ENCODE measurements at regions not wholly inside any gene's neighbourhood (a gene's known extent, or its start where the extent isn't known, plus 50 kb on each side); places are given as distances from the start of the nearest gene placed in this dataset.
"Not testable (repeated sequence)": the region's sequence is repeated elsewhere in the genome, so short reads cannot be mapped to it uniquely, and the experiment has no call there.

DNA sequence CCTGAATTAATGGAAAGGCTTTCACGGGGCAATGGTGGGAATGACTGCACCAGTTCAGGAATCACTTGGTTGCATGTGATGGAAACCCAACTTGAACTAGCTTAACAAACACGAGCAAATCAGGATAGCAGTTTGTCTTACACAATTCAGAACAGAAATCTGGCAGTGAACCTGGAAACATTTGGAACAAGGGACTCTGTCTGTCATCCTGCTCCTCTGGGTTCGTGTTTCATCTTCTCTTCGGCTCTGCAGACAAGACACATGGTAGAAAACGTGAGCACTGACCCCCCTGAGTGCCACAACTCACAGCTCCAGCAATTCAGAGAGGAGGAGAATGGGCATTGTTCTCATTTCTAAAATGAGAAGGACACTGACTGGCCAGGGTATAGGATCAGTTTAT, 218.1 kb upstream of the NREP start:
- no peak for DNase-seq

DNA sequence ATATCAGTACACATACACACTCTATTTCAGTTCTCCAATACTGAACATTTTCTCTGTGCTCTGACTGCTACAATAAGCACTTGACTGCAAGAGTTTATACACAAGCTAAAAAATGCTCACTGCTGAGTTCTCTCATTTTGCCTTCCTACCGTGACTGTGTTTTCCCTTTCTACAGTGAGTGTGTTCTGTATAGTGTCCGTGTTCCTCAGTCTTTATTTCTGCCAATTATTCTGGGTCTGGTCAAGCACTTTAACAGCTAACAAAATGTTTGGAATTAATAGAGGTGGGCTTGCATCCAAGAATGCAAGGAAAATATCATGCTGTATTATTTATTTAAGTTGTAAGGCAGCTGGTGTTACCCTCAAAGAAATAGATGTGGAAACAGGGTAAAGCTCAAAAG, 217.0 kb upstream of the NREP start:
- DNase-seq: no peak

DNA sequence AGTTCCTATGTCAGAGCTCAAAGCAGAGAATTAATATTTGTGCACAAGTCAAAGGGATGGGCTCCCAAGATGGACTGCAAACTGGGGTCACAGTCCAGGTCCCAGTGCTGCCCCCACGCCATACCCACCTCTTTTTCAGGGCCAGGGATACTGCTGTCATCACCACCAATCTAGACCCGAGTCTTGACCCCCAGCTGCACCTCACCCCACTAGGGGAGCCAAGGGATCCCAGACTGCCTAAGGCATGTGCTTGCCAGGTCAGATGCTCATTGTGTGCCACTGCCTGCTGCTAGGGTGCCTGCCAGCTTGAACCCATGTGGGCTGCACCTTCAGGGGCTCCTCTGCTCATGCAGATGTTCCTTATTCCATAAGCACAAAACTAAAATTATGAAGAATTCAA, 215.6 kb upstream of the NREP start:
- DNase-seq: no peak

DNA sequence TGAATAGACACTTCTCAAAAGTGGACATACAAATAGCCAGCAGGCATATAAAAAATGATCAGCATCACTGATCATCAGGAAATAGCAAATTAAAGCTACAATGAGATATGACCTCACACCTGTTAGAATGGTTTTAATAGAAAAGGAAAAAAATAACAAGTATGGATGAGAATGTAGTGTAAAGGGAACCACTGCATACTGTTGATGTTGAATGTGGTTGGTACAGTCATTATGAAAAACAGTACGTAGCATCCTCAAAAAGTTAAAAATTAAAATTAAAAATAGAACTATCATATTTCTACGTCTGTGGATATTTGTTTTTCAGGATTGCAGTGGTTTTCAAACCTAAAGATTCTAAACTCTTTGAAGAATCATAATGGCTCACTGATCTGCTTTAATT, 215.1 kb upstream of the NREP start:
- no peak for DNase-seq

DNA sequence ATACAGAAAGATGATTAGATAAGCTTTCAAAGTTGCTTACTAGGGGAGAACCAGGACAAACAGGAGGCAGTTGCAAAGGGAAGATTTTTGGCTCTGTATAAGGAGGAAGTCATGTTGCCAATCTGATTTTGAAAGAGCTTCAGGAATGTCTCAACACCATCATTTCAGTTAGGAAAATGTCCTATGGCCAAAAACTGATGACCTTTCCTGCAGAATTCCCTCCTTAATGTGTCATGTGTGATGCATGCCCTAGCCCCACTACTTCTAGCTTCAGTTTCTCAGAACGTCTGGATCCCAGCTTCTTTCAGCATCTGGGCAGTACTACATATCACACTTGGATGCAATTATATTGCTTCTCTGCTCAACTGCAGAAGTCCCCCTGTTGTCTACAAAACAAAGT, 211.5 kb upstream of the NREP start:
- DNase-seq: no peak

DNA sequence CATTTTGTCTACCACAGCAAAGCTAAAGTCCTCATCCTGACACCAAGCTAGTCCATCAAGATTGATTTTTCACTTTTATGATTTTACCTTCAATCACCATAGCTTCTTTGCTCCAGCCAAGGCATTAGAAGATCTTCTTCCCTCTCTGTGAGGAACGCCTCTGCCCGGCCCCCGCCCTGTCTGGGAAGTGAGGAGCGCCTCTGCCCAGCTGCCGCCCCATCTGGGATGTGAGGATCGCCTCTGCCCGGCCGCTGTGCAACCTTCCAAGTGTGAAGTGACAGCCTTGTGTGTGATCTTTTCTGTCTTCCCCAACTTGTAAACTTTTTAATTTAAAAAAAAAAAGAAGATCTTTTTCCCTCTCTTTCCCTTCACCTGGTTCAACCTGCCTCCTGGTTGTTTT, 210.5 kb upstream of the NREP start:
- DNase-seq: no peak

DNA sequence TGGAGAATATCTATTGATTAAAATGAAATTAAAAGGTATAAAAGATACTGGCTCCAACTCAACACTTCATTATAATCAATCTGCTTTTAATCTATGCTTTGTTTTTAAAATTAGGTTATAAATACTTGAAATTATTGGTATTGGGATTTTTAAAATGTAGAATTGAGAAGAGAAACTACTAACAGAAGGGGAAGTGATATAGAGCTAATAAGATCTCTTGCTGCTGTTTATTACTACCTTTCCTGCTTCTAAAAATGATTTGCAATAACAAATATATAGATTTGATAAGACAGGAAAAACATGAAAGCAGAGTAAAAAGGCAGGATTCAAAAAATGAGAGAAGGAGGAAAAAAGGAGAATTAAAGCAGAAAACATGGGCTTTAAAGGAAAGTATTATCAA, 209.3 kb upstream of the NREP start:
- no peak for DNase-seq

DNA sequence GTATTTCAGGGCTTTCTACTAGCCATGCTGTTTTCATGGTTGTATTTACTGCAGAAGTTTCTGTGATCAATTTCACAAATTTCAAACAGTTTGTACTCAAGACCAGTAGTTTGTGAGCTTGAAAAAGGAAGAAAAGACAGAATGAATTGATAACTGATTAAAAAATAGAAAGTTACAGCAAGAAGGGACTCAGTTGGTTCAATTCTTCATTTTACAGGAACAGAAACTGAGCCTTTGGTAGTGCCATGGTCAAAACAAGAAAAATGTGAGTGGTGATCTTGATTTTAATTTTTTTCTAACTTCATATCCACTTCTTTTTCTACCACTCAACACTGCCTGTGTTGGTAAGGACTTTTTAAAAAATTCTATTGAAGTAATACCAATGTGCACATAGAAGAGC, 206.6 kb upstream of the NREP start:
- DNase-seq: no peak

DNA sequence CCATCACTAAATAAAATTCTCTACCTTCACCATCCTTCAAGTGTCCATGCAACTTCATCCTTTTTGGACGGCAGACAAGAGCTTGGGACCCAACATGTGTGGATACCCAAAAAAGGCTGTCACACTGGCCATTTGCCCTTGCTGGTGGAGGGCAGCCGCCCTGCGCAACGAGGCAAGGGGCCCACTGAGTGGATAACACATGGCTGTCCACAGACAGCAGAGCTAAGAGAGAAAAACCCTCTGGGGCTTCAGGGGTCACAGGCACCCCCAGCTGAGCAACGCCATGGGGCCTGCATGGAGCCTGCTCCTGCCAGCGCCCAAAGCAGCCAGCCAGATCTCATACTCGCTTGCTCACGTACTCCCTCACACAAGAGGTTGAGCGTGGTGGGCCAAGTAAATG, 205.9 kb upstream of the NREP start:
- DNase-seq: no peak

DNA sequence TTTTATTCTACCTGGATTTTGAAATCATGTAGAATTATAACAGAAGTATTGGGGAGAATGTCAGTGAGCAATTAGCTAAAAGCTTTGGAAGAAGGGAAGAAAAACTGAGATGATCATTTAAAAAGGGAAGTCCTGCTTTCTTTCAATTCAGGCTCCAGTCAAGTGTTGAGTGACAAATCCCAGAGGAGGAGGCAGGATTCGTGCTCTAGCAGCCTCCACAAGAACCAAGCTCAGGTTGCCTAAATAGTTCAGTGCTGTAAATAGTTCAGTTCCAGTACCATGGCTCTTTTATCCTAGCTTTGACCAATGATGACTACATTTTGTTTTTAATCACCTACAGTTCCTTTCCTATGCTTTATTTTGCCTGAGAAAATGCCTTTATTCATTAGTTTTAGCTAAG, 204.9 kb upstream of the NREP start:
- no peak for DNase-seq

DNA sequence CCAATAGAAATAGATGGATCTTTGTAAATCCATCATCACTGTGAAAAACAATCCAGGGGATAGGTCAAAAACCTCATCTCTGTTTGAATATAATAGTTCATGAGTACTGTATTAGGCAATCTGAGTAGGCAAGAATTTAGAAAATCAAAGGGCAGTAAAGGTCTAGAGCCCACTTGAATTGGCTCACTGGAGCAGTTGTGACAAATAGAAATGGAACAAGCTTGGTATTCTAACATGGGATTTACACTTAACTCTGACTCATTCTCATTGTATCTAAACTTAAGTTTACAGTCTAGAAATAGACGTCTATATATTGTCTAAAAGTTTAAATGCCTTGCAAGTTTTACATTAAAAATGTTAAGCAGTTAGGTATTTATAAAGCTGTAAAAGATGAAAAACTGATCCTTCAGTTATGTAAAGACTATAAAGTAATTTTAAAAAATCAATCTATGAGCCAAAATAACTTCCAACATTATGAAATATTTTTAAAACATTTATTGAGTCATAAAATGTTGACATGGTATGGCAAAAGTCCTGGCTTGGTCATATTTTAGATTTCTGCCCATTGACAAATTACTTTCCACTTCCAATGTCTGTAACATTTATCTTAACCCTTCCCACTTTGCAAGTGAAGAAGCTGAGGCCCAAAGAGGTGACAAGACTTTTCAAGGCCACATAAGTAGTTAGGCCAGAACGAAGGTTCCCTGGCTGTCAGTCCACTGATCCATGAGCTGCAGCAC, 203.7 kb upstream of the NREP start:
- DNase-seq: no peak

DNA sequence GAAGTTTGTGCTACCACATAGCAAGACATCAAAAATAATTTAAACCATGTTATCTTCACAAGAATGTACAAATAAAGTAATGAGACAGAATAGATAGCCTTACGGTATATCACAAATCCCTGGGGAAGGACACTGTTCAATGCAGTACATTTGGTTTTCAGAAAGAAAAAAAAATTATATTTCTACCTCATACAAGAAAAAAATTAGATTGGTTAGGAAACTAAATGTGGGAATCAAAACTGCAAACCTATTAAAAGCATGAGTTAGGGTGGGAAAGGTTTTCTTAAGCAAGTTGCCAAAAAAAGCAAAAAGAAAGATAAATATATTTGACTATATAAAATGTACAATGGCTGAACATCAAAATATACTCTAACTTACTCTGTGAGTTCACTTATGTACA, 201.9 kb upstream of the NREP start:
- no peak for DNase-seq

DNA sequence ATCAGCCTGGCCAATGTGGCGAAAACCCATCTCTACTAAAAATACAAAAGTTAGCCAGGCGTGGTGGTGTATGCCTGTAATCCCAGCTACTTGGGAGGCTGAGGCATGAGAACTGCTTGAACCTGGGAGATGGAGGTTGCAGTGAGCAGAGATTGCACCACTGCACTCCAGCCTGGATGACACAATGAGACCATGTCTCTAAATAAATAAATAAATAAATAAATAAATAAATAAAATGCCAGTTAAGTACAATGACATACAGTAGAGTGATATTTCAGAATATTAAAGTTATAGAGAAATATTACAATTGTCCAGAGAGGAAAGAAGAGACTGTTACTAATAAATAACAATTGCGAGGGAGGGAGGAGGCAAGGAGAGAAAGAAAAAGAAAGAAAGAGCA, 199.8 kb upstream of the NREP start:
- not testable (repeated sequence) for DNase-seq

DNA sequence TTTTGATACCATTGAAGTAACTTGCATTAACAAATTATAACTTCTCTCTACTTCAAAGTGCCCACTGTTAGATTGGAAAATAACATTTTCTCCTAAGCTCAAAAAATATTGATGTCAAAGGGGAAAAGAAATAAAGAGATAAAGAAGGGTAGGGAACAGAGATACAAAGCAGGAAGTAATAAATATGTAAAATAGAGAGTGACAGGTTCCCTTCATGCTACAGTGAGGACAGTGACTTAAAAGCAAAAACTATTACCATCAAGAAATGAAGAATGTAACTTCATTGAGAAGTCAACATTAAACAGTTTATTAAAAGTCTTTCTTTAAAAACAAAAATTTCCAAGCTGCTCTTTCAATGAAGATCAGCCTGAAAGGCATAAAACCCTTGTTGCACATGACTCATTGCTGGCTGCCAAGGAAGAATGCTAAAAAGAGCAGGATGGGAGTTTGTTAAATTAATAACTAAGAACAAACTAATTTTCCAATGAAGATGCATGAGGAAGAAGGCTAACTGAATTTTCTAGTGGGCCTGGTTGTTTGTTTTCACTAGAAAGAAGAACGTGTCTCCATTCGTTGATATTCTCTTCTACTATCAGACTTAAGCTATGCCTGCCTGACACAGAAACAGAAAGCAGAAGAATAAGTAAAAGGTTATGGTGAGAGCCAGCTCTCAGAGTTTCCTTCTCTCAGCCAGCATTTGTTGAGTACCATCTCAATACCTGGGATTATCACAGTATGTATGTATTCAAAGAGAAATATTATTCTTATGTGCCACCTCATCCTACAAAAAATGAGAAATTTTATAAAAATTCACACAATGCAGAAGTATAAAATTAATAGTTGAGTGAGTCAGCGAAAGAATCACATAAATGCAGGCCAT, 197.8 kb upstream of the NREP start:
- no peak for DNase-seq

DNA sequence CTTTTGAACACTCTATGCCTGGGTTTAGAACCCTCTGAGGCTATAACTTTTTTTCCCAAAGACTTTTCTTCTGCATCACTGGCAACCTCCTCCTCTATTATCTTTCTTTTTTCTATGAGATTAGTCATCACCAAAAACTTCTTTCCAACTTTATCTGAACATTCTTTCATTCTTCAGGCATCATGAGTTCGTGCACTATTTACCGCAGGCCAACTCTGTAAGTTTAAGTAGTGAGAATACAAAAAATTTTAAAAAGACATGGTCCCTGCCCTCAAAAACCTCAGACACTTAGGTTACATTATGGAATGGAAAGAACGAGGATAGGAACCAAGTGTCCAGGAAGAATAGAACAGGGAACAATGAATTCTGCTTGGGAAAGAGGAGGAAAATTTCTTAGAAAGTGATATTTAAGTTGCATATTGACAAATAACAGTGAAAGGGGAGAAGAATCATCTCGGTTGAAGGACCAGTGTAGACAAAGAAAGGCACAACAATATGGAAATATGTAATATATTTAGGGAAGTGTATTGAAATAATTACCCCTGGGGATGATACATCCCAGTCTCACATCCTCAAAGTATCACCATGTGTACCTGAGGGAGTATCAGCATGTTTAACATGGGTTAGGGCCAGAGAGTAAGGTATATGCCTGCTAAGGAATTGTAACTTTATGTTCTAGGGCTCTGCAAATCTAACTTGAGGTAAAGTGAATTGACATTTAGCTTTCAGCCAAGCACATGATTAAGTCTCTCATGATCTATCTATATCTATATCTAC, 196.5 kb upstream of the NREP start:
- no peak for DNase-seq

DNA sequence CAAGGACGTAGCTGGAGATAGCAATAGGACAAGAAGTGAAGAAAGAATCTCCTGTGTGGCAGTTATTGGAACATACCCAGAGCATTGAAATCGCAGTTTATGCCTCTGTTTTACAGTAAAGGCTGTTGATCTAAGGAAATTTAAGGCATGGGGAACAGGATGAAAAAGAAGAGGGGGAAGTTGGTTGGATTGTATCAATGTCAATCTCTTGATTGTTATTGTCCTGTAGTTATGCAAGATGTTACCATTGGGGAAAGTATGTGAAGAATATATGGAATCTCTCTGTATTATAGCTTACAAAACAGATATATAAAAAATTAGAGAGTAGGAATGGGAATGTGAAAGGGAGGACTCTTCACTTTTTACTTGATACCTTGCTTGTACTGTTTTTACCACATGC, 195.6 kb upstream of the NREP start:
- DNase-seq: no peak

DNA sequence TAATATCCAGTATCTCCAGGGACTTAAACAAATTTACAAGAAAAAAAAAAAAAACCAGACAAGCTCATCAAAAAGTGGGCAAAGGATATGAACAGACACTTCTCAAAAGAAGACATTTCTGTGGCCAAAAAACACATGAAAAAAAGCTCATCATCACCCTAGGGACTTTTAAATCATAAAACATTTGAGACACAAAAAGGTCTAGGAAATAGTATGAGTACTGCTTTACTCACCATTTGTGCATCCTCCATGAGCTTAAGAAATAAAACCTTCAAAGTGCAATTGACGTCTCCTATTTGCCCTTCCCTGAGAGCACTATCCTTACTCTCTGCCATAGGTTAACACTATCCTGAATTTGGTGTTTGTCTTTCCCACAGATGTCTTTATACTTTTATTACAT, 193.7 kb upstream of the NREP start:
- DNase-seq: no peak

DNA sequence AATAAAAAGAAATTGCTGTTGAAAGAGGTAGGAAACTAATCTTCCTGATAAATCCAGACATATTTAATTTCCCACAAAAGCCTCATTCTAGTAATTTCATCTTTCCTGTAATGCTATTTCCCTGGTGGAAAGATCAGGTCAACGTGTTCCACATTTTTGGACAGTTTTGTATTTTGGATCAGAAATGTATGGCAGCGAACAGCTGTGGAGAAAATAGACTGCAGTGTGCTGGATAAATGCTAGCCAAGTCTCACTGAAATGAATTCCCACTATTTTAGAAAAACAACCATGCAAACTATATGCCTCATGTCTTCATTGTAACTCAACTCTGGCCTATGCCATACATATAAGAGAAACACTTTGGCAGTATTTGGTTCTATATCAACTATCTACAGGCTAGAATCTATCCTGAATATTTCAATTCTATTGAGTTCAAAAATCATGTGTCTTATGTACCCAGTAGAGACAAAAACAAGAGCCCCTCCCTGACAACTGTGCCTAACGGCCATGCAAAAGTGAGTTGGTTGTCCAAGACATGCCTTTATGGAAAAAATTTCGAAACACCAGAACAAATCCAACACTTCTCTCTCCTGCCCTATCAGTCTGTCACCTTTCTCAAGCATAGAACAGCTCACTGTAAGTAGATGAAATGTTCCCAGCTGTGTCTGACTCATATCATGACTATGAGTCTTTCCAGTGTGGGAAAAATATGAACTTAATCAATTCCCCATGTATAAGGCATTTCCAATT, 191.3 kb upstream of the NREP start:
- no peak for DNase-seq

DNA sequence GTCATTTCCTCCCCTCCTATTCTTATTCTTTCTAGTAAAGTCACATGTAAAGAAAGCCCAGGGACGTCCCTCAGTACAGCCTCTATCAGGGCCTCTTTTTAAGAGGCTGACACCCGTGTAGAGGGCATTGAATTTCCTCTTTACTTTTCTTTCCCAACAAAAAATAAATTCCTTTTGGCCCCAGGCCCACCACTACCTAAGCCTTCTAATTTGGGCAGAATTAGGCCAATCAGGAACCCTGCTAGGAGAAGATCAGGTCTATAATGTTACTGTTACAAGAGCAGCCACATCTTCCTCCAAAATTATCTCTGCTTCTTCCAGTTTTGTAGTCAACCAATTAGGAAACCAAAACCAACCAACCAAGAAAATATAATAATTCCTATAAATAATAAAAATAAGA, 189.6 kb upstream of the NREP start:
- DNase-seq: no peak

DNA sequence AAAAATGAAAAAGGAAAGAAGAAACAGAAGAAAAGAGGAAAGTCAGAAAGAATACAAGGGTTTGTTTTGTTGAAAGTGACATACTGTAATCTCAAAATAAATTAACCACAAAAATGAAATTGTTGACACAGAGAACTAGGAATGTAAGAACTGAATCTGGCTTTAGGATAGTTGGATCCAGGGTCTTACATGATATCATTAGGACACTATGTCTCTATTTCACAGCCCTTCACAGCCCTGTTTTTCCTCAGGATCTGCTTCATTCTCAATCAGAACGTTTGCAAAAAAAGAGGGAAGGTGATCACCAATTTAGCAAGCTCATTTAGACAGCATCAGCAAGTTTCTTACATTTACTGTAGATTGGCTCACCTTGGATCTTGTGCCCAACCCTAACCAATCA, 188.5 kb upstream of the NREP start:
- no peak for DNase-seq

DNA sequence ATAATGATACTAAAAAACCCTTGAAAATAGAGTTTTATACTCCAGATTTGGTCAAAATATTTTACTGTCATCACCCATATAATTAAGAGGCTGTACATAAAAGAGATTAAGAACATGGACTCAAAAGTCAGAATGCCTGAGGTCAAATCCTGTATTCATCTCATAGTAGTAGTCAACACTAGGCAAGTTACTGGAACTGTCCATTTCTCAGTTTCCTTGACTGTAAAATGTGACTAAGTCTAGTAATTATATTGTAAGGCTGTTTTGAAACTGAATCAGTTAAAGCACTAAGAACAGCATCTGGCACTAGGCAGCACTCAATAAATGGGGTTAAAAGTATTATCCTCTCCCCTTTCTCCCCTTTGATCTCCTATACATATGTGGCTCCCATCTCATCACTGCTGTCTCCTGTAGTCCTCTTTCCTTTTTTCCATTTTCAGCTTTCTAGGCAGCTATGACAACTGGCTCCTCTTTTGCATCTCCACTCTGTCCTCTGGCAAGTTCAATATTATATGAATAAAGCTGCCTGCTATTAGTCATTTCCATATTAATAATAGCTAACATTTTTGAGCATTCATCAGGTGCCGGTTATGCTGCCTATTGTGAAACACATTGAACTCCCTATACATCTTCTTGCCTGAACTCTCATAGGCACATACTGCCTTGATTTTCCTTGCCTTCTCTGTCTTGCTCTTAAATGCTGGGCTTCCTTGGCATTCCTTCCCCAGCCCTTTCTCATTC, 185.8 kb upstream of the NREP start:
- no peak for DNase-seq

DNA sequence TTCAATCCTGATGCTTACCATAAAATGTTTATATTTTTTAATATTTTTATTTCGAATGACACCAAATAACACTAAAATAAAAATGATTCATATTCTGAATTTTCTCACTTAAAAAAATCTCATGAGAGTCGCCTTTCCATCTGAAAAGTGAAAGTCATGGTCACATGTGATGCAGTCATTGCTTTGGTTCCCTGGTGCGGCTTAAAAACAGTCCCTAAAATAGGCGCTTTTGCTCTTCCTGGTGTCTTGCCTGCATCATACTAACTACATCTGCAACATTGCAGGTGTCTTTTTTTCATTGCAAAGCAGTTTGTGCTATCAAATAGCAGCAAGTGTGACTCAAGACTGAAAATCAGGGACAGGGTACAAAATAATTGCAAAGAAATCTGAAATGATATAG, 185.2 kb upstream of the NREP start:
- DNase-seq: no peak
